Stimulated activated CD8-positive, alpha-beta memory T cell treated with anti-CD3 and anti-CD28 coated beads, Interleukin-15, amount 100 ng/mL, for 1 hour (primary cell): ENCODE measurements at regions not wholly inside any gene's neighbourhood (a gene's known extent, or its start where the extent isn't known, plus 50 kb on each side); places are given as distances from the start of the nearest gene placed in this dataset.
"Not testable (repeated sequence)": the region's sequence is repeated elsewhere in the genome, so short reads cannot be mapped to it uniquely, and the experiment has no call there.

Experiments
- DNase-seq: peaks from one replicate; pipeline ENCODE4 v3.0.0-alpha.2; 2020; ENCODE audit warnings: low read depth

DNA sequence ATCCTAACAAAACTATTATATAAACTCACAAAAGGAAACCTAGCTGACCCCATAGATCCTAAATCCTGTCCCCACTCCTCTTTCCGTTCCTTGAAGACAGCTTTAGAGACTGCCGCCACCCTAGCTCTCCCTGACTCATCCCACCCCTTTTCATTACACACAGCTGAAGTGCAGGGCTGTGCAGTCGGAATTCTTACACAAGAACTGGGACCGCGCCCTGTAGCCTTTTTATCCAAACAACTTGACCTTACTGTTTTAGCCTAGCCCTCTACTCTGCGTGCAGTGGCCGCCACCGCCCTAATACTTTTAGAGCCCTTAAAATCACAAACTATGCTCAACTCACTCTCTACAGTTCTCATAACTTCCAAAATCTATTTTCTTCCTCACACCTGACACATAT is 264.0 kb downstream of the SMARCA2 start:
- not testable (repeated sequence) for DNase-seq

DNA sequence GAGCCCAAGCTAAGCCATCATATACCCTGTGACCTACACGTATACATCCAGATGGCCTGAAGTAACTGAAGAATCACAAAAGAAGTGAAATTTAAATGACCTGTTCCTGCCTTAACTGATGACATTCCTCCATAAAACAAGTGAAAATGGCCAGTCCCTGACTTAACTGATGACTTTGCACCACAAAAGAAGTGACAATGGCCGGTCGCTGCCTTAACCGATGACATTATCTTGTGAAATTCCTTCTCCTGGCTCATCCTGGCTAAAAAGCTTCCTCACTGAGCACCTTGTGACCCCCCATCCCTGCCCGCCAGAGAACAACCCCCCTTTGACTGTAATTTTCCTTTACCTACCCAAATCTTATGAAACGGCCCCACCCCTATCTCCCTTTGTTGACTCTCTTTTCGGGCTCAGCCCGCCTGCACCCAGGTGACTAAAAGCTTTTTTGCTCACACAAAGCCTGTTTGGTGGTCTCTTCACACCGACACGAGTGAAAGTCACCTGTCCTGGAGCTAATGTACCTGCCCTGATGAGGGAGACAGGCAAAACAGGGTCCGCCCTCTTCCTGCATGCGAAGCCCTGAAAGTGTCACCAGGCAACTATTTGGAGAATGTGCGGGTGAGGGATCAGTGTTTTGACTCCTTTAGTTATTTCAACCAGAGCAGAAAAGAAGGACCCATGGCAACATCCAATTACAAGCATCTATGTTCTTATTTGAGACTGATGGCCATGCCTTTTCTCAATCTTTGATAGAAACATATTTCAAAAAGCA is 266.1 kb downstream of the SMARCA2 start:
- no peak for DNase-seq

DNA sequence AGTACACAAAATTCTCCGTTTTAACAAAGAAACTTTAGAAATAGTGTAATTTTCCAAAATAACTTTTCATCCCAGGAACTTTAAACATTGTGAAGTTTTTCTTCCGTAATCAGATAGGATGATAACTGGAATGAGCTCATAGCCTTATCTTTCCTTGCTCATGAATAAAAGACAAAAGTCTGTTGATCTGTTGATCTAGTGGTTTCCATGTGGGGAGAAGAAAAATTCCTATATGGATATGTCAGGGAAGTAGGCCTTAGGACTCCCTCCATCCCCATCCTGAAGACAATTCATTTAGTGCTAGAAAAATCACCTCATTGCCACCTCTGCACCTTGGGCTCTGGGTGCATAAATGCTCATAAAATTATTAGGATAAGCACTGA is 266.6 kb downstream of the SMARCA2 start:
- no peak for DNase-seq

DNA sequence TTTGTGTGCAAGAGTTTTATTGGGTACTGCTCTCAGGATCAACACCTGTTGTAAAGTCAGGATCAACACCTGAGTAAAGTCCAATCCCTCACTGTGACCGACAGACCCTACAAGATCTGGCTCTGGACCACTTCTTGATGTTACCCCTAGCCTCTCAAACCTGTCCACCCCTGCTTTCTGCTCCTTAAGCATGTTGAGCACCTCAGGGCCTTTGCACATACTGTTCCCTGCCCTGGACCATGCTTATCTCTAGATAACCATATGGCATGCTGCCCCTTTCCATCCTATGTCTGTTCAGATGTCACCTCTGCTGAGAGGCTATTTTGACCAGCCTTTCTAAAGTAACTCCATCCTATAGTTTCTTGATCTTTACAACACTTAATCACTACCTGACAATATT is 269.6 kb downstream of the SMARCA2 start:
- DNase-seq = no peak

- DNase-seq = no peak
Measured at GRCh38 chr9:2285416-2286332, 270.5 kb downstream of the SMARCA2 start.

- no peak for DNase-seq
Measured at GRCh38 chr9:2286333-2286705, 271.2 kb downstream of the SMARCA2 start.

GRCh38 chr9:2286825-2287455 is 271.8 kb downstream of the SMARCA2 start:
- DNase-seq = no peak

GRCh38 chr9:2288309-2288708 is 273.2 kb downstream of the SMARCA2 start:
- no peak for DNase-seq

- no peak for DNase-seq
Measured at GRCh38 chr9:2289263-2289662, 274.1 kb downstream of the SMARCA2 start.

GRCh38 chr9:2290382-2290781 is 275.2 kb downstream of the SMARCA2 start:
- no peak for DNase-seq

GRCh38 chr9:2291980-2292704 is 277.0 kb downstream of the SMARCA2 start:
- DNase-seq = no peak

DNA sequence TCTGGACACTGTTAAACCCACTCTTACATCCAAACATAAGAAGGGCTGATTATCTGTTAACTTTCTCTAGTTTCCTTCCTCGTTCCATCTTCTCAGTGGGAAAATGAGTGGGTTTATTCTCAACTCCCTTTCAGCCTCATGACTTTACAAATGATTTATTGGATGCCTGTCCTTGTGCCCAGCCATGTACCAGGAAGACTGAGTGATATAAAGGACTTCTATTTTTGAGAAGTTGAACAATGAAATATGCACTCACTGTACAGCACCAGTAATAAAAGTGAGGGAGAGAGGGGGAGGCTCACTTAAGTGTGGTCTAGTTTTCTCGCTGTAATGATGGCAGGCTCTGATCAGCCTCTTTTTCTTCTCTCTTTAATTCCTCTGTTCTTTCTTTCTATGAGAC is 277.6 kb downstream of the SMARCA2 start:
- DNase-seq = no peak

- no peak for DNase-seq
Measured at GRCh38 chr9:2297771-2298170, 282.6 kb downstream of the SMARCA2 start.

DNA sequence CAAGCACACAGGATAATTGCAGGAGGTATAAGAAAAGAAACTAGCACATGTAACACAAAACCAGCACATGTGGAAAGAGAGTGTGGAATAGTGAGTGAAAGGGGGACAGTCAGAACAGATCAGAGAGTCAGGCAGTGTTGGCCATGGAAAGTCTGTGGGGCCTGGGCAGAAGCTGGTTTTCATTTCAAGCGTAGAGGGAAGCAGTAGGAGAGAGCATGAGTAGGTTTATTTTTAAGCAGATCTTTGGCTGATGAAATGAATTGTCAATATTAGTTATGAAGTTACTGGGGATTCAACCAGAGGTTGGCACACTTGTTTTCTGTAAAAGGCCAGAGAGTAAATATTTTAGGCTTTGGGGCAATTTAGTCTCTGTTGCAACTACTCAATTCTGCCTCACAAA is 283.1 kb downstream of the SMARCA2 start:
- no peak for DNase-seq

GRCh38 chr9:2299156-2299842 is 284.2 kb downstream of the SMARCA2 start:
- no peak for DNase-seq

DNA sequence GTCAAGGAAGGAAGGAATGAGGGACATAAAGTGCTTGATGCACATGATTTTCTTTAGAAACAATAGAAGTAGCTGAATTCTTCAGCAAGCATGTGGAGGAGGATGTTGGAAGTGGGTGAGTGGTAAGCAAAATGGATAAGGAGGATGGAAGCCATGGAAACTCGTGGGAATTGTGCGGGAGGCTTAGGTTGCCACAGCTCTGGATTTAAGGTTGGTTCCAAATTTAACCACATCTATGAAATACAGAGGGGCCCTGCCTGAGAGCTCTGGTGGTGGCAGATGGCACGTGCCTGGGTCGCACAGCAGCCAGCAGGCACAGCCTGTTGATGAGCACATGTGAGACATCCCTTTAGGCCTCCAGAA is 284.7 kb downstream of the SMARCA2 start:
- DNase-seq = no peak

GRCh38 chr9:2300325-2300724 is 285.2 kb downstream of the SMARCA2 start:
- no peak for DNase-seq

GRCh38 chr9:2302606-2303005 is 287.5 kb downstream of the SMARCA2 start:
- no peak for DNase-seq

DNA sequence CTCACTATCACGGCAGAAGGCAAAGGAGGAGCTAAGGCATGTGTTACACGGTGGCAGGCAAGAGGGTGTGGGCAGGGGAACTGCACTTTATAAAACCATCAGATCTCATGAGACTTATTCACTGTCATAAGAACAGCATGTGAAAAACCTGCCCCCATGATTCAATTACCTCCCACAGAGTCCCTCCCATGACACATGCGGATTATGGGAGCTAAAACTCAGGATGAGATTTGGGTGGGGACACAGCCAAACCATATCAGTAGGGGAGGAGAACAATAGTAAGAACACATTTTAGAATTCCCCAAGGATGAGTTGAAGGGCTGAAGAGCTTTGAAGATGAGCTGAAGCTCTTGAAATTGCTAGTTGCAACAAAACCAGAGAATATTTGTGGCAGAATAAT is 287.9 kb downstream of the SMARCA2 start:
- DNase-seq = no peak

- DNase-seq = no peak
Measured at GRCh38 chr9:2307480-2307879, 292.3 kb downstream of the SMARCA2 start.

- no peak for DNase-seq
Measured at GRCh38 chr9:2311920-2312319, 296.8 kb downstream of the SMARCA2 start.

GRCh38 chr9:2313512-2313911 is 298.4 kb downstream of the SMARCA2 start:
- DNase-seq = no peak
